PC-9 (cell line): ENCODE measurements at regions not wholly inside any gene's neighbourhood (a gene's known extent, or its start where the extent isn't known, plus 50 kb on each side); places are given as distances from the start of the nearest gene placed in this dataset.

Experiments
- BruUV-seq: library from RNA; stranded (reverse); fragments of 400-500 nt; replicated peaks from 2 replicates; lab custom pipeline; 2021; lab: Mats Ljungman, UMichigan
- CTCF ChIA-PET: fragments of 300-600 bp; sonication (Branson Sonifier 250); formaldehyde crosslinking; loops from one replicate; lab custom pipeline; 2022; ENCODE audit warnings: antibody characterized with exemption; lab: Charles Lee
- POLR2A ChIA-PET: fragments of 300-600 bp; sonication (Branson Sonifier 250); formaldehyde crosslinking; loops from one replicate; lab custom pipeline; 2022; ENCODE audit warnings: antibody characterized with exemption; ENCODE audit not compliant: unreplicated experiment; lab: Charles Lee
- DNase-seq, 2 experiments: peaks; one replicate each; pipeline versions ENCODE4 v3.0.0 to v3.0.0-alpha.2; 2015 to 2022; ENCODE audit warnings: mixed read lengths in 1 of 2
- H2AFZ ChIP-seq: fragments of 200-600 bp; sonication (generic); 2 replicates; pipeline ENCODE4 v1.8.1; 2017; ENCODE audit warnings: antibody characterized with exemption
- H3F3A ChIP-seq: fragments of 200-600 bp; sonication (generic); 2 replicates; pipeline ENCODE4 v1.8.1; 2017; ENCODE audit warnings: antibody characterized with exemption, mild to moderate bottlenecking, low read depth; ENCODE audit not compliant: insufficient read depth
- H3K27ac ChIP-seq: fragments of 200-600 bp; sonication (generic); 2 replicates; pipeline ENCODE4 v1.6.1; 2016; ENCODE audit warnings: mixed run types
- H3K27me3 ChIP-seq: fragments of 200-600 bp; sonication (generic); 2 replicates; pipeline ENCODE4 v1.6.1; 2016; ENCODE audit warnings: low read depth, mixed run types; ENCODE audit not compliant: insufficient read depth
- H3K36me3 ChIP-seq: fragments of 200-600 bp; sonication (generic); 2 replicates; pipeline ENCODE4 v1.6.1; 2016; ENCODE audit warnings: low read depth, mixed run types
- H3K4me1 ChIP-seq: fragments of 200-600 bp; sonication (generic); replicated peaks from 2 replicates; pipeline ENCODE4 v1.6.1; 2016; ENCODE audit warnings: mixed run types; ENCODE audit not compliant: insufficient read depth
- H3K4me2 ChIP-seq: fragments of 200-600 bp; sonication (generic); 2 replicates; pipeline ENCODE4 v1.6.1; 2017; ENCODE audit warnings: mixed run types
- H3K4me3 ChIP-seq: fragments of 200-600 bp; sonication (generic); 2 replicates; pipeline ENCODE4 v1.6.1; 2016; ENCODE audit warnings: mixed run types
- H3K79me2 ChIP-seq: fragments of 200-600 bp; sonication (generic); 2 replicates; pipeline ENCODE4 v1.6.1; 2017; ENCODE audit warnings: low read depth, mixed run types
- H3K9me2 ChIP-seq: fragments of 200-600 bp; sonication (generic); 2 replicates; pipeline ENCODE4 v1.8.1; 2017; ENCODE audit warnings: mild to moderate bottlenecking; ENCODE audit not compliant: insufficient read depth
- H3K9me3 ChIP-seq: fragments of 200-600 bp; sonication (generic); 2 replicates; pipeline ENCODE4 v1.8.1; 2016; ENCODE audit warnings: low read depth; ENCODE audit not compliant: insufficient read depth
- H4K20me1 ChIP-seq: fragments of 200-600 bp; sonication (generic); 2 replicates; pipeline ENCODE4 v1.8.1; 2017; ENCODE audit not compliant: insufficient read depth
- EZH2 ChIP-seq: fragments of 200-600 bp; sonication (generic); IDR thresholded peaks from 2 replicates; pipeline ENCODE4 v1.8.0; 2017; ENCODE audit warnings: antibody characterized with exemption, low read depth
- intact Hi-C: fragments of 100-400 bp; cut with micrococcal nuclease; formaldehyde crosslinking; loops from one replicate; pipeline ENCODE4 v1.10.0; 2022; ENCODE audit not compliant: unreplicated experiment
- TF ChIP-seq, protein P1 (sequence below): fragments of 200-600 bp; sonication (generic); conservative IDR thresholded peaks from 2 replicates; pipeline ENCODE4 v1.6.1; 2017; ENCODE audit warnings: mixed run types, antibody characterized with exemption, mild to moderate bottlenecking, moderate library complexity

DNA sequence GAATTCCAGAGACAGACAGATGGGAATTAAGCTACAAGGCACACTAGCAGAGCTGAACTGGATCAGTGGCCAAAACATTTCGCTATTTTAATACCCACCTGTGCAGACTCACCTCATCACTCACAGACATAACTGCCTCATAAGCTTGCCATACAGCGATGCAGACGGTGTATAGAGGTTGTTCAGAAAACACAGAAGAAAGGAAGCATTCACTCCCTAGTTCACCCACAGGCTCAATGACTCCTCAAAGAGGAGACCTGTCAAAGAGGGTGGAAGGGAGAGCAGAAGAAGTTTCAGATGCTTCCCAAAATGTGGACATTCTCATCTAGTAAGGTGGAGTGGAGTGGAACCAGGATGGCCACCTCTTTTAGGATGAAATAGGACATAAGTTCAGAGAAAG is 81.7 kb upstream of the SPHKAP start:
- DNase-seq: no peak
- Histone ChIP-seq H3K9me3 (no peaks in the 10 kb centered on the region), H3K36me3 (no peaks in the 10 kb centered on the region), H4K20me1 (no peaks in the 10 kb centered on the region), H3K27me3 (no peaks in the 10 kb centered on the region), H3K79me2 (no peaks in the 10 kb centered on the region), H3F3A (no peaks in the 10 kb centered on the region), H3K9me2 (no peaks in the 10 kb centered on the region), H3K4me2 (no peak overlapping the region), H3K4me3 (no peak overlapping the region), H2AFZ (no peak overlapping the region), H3K4me1 (no peaks in the 10 kb centered on the region), H3K27ac (no peak overlapping the region)
- CTCF ChIA-PET: no interaction called here
- intact Hi-C loops: no loop called here
- TF ChIP-seq EZH2: no peak
- TF ChIP-seq, protein P1, sequence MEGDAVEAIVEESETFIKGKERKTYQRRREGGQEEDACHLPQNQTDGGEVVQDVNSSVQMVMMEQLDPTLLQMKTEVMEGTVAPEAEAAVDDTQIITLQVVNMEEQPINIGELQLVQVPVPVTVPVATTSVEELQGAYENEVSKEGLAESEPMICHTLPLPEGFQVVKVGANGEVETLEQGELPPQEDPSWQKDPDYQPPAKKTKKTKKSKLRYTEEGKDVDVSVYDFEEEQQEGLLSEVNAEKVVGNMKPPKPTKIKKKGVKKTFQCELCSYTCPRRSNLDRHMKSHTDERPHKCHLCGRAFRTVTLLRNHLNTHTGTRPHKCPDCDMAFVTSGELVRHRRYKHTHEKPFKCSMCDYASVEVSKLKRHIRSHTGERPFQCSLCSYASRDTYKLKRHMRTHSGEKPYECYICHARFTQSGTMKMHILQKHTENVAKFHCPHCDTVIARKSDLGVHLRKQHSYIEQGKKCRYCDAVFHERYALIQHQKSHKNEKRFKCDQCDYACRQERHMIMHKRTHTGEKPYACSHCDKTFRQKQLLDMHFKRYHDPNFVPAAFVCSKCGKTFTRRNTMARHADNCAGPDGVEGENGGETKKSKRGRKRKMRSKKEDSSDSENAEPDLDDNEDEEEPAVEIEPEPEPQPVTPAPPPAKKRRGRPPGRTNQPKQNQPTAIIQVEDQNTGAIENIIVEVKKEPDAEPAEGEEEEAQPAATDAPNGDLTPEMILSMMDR: no peak
- no TSS peak for BruUV-seq
- POLR2A ChIA-PET: no interaction called here

DNA sequence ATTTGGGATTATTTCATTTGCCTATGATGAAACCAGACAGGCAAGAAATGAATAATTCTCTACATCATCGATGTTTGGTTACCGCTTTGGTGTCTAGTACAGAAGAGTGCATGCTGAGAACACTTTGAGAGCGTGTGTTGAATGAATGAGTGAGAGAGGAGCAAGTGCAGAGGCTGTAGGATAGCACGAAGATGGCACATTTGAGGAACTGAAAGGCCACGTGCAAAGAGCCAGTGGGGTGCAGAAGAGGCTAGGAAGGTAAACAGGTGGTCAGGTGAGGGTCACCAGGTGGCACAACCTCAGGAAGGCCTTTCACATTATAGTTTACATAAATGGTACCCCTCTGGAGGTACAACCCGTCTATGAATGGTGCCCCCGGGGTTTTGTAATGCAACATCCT is 80.1 kb upstream of the SPHKAP start:
- Histone ChIP-seq H3K27me3 (no peaks in the 10 kb centered on the region), H3K9me3 (no peaks in the 10 kb centered on the region), H3K36me3 (no peaks in the 10 kb centered on the region), H3K79me2 (no peaks in the 10 kb centered on the region), H3K9me2 (no peaks in the 10 kb centered on the region), H3K27ac (no peak overlapping the region), H3K4me1 (no peaks in the 10 kb centered on the region), H3F3A (no peaks in the 10 kb centered on the region), H3K4me3 (no peak overlapping the region), H3K4me2 (no peak overlapping the region), H2AFZ (no peak overlapping the region), H4K20me1 (no peaks in the 10 kb centered on the region)
- no TSS peak for BruUV-seq
- POLR2A ChIA-PET: no interaction called here
- TF ChIP-seq, protein P1: no peak
- no peak for TF ChIP-seq EZH2
- CTCF ChIA-PET: no interaction called here
- no peak for DNase-seq
- intact Hi-C loops: no loop called here

GRCh38 chr2:228257379-228257778 is 75.9 kb upstream of the SPHKAP start:
- CTCF ChIA-PET: no interaction called here
- POLR2A ChIA-PET: no interaction called here
- Histone ChIP-seq H3K27me3 (no peaks in the 10 kb centered on the region), H4K20me1 (no peaks in the 10 kb centered on the region), H3K79me2 (no peaks in the 10 kb centered on the region), H3K36me3 (no peaks in the 10 kb centered on the region), H3F3A (no peaks in the 10 kb centered on the region), H3K27ac (no peak overlapping the region), H3K9me3 (no peaks in the 10 kb centered on the region), H3K4me2 (no peak overlapping the region), H3K9me2 (no peaks in the 10 kb centered on the region), H3K4me3 (no peak overlapping the region), H2AFZ (no peak overlapping the region), H3K4me1 (no peaks in the 10 kb centered on the region)
- intact Hi-C loops: no loop called here
- no peak for TF ChIP-seq EZH2
- TF ChIP-seq, protein P1: no peak
- DNase-seq: no peak
- BruUV-seq: no TSS peak
